SK-MEL-5 (cell line): ENCODE measurements at regions not wholly inside any gene's neighbourhood (a gene's known extent, or its start where the extent isn't known, plus 50 kb on each side); places are given as distances from the start of the nearest gene placed in this dataset.

Source experiments
- DNase-seq: peaks from one replicate; pipeline ENCODE4 v3.0.0-alpha.2; 2016; ENCODE audit warnings: low read depth, low spot score
- in situ Hi-C: cut with HindIII; loops from 2 replicates; pipeline ENCODE4 v1.10.0; 2016; ENCODE audit warnings: low sequenced_read_pairs, high pct_unique_total_duplicates, low pct_unique_long_range_greater_than_20kb

GRCh38 chr3:27847697-27848096 is 125.6 kb upstream of the EOMES start:
- in situ Hi-C loops = no loop called here
- DNase-seq = no peak

- DNase-seq = no peak
- in situ Hi-C loops = no loop called here
Observed at GRCh38 chr3:27848826-27849225, 126.7 kb upstream of the EOMES start.

- in situ Hi-C loops = no loop called here
- DNase-seq = no peak
Observed at GRCh38 chr3:27859821-27860220, 137.7 kb upstream of the EOMES start.

- no peak for DNase-seq
- in situ Hi-C loops = no loop called here
Observed at GRCh38 chr3:27861046-27862036, 139.2 kb upstream of the EOMES start.

- no peak for DNase-seq
- in situ Hi-C loops = no loop called here
Observed at GRCh38 chr3:27865731-27866130, 143.6 kb upstream of the EOMES start.

GRCh38 chr3:27869152-27869551 is 147.0 kb upstream of the EOMES start:
- in situ Hi-C loops = no loop called here
- no peak for DNase-seq

- DNase-seq = no peak
- in situ Hi-C loops = no loop called here
Observed at GRCh38 chr3:27877061-27878013, 155.2 kb upstream of the EOMES start.

DNA sequence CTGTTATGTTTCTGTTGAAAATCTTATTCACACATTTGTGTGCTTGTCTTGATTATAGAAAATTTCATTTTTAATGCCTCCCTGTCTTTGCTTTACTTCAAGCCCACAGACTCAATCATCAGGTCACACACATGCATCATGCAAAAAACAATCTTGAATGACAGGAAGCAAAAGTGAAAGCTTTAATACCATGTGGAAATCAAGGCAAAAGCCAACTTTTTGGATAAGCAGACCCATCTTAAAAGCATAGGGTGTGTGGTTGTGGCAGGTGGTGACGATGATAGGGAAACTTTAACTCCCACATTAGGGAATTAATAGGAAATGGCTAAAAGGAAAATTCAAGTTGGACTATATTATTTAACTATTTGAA is 155.9 kb upstream of the EOMES start:
- in situ Hi-C loops = no loop called here
- no peak for DNase-seq

GRCh38 chr3:27880969-27881892 is 159.1 kb upstream of the EOMES start:
- DNase-seq = no peak
- in situ Hi-C loops = no loop called here

- DNase-seq = no peak
- in situ Hi-C loops = no loop called here
Observed at GRCh38 chr3:27883266-27883665, 161.1 kb upstream of the EOMES start.

DNA sequence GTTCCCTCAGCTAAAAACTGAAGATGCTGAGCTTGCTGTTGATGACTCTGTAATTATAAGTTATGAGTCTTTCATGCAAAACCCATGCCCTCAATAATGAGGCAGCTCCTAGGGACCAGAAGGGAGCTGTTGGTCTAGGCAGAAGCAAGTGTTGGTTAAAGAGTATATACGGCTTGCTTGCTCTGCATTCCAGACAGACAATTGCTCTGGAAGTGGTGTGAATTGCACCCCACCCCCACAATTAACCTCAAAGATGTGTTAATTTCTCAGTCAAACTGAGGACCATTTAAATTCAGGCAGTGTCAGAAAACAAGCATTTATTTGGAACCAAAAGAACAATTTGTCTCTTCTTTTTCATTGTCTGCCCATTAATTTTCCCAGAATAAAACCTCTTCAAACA is 163.5 kb upstream of the EOMES start:
- in situ Hi-C loops = no loop called here

DNA sequence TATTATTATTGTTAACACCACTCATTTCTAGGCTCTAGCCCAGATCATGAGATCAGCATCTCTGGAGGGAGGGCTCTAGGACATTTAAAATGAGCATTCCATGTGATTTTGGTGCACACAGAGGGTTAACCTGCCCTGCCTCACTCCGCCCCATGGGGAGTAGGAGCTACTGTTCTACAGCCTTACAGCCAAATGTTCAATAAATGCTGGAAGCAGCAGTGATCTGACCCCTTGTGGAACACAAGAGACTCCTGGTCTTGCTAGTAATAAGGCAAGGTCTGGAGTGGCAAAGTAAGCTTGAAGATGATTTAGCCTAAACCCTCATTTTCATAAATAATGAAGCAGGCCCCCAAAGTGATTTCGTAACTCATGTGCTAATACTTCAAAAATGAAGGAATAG is 166.4 kb upstream of the EOMES start:
- in situ Hi-C loops = no loop called here

More for the DNA sequence above, 163.5 kb upstream of the EOMES start:
- DNase-seq = no peak

GRCh38 chr3:27889745-27890144 is 167.6 kb upstream of the EOMES start:
- in situ Hi-C loops = no loop called here
- DNase-seq = no peak

More for the DNA sequence above, 166.4 kb upstream of the EOMES start:
- DNase-seq = peak; percentile 46

DNA sequence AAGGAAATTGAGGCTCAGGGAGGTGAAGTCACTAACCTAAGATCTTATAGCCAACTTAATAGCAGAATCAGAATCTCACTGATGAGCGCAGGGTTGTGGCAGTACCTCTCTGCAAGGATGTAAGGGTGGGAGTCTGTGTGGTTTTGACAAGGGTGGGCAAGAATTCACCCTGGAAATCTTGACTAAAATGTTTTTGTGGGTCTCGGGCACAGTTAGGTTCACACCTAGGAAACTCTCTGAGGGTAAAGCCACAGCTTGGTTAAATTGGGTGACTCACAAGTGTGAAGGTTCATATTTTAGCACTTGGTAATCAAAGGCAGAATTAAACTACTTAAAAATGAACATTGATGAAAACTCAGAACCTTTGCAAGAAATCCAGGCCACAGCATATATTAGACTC is 178.2 kb upstream of the EOMES start:
- no peak for DNase-seq
- in situ Hi-C loops = no loop called here

GRCh38 chr3:27903446-27903845 is 181.3 kb upstream of the EOMES start:
- no peak for DNase-seq
- in situ Hi-C loops = no loop called here

- in situ Hi-C loops = no loop called here
- no peak for DNase-seq
Observed at GRCh38 chr3:27905625-27906024, 183.5 kb upstream of the EOMES start.

DNA sequence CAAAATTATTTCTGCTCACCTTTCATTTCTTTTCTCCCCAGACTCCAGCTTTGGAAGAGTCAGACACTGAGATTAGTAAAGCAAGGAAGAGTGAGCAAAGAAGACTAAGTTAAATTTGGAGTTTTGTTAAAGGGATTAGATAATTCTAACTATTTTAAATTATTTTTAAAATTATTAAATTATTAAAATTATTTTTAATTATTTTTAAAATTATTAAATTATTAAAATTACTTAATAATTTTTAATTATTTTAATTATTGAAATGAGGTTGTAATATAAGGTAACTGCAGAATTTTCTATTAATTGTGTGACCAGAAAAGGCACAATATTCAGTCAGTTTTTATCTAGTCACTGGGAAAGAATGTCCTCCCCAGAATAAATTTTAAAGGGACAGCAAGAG is 185.0 kb upstream of the EOMES start:
- in situ Hi-C loops = no loop called here
- DNase-seq = no peak
